Lung (tissue), 9 donors: ENCODE measurements at regions not wholly inside any gene's neighbourhood (a gene's known extent, or its start where the extent isn't known, plus 50 kb on each side); places are given as distances from the start of the nearest gene placed in this dataset.
"Not testable (repeated sequence)": the region's sequence is repeated elsewhere in the genome, so short reads cannot be mapped to it uniquely, and the experiment has no call there.

Experiments used
- ATAC-seq: fragments of 200-7000 bp; cut with Tn5 transposase; one replicate; pipeline ENCODE4 v1.9.1; 2020; ENCODE audit warnings: moderate number of reproducible peaks; ENCODE audit not compliant: insufficient read depth, low FRiP score
- DNase-seq, 3 donors: peaks; one replicate each; pipeline ENCODE4 v3.0.0-alpha.2; 2013 to 2017
- H3K27ac ChIP-seq, 2 donors: one replicate each; pipeline ENCODE4 v1.5.1; 2013; ENCODE audit warnings: mild to moderate bottlenecking in 2 of 2, moderate library complexity in 2 of 2, control low read depth in 1 of 2, inconsistent platforms in 1 of 2, low read depth in 1 of 2, low read length in 1 of 2
- H3K27me3 ChIP-seq, 3 donors: one replicate each; pipeline ENCODE4 v1.5.1; 2013; ENCODE audit warnings: low read length in 2 of 3; ENCODE audit not compliant: control insufficient read depth in 3 of 3, insufficient read depth in 3 of 3
- H3K36me3 ChIP-seq, 4 donors: one replicate each; pipeline ENCODE4 v1.5.1; 2013; ENCODE audit warnings: low read length in 4 of 4, mild to moderate bottlenecking in 1 of 4, moderate library complexity in 1 of 4; ENCODE audit not compliant: control insufficient read depth in 4 of 4, insufficient read depth in 4 of 4
- H3K4me1 ChIP-seq, 5 donors: one replicate each; pipeline ENCODE4 v1.5.1; 2013; ENCODE audit warnings: low read length in 5 of 5, mild to moderate bottlenecking in 2 of 5, moderate library complexity in 1 of 5; ENCODE audit not compliant: control insufficient read depth in 5 of 5, insufficient read depth in 5 of 5
- H3K4me3 ChIP-seq: one replicate; pipeline ENCODE4 v1.5.1; 2013; ENCODE audit warnings: mild to moderate bottlenecking, control low read depth, moderate library complexity
- H3K9ac ChIP-seq, 2 donors: one replicate each; pipeline ENCODE4 v1.5.1; 2013; ENCODE audit warnings: low read length in 2 of 2, control low read depth in 1 of 2; ENCODE audit not compliant: insufficient read depth in 1 of 2
- H3K9me3 ChIP-seq, 4 donors: one replicate each; pipeline ENCODE4 v1.5.1; 2013; ENCODE audit warnings: low read length in 3 of 4, mild to moderate bottlenecking in 1 of 4, moderate library complexity in 1 of 4; ENCODE audit not compliant: control insufficient read depth in 4 of 4, insufficient read depth in 3 of 4
- WGBS, 2 donors: extraction: QIAGEN DNeasy Blood & Tissue Kit; methylation state at CpG; one replicate each; pipeline ENCODE4 v1.1.7; 2013; 5-methylcytosine and 5-hydroxymethylcytosine counted together
- donor health status: Bipolar disorder and iron deficiency.
- donor health status: healthy.
- donor health status: DM: yes; HTN: yes; CAD: no.

DNA sequence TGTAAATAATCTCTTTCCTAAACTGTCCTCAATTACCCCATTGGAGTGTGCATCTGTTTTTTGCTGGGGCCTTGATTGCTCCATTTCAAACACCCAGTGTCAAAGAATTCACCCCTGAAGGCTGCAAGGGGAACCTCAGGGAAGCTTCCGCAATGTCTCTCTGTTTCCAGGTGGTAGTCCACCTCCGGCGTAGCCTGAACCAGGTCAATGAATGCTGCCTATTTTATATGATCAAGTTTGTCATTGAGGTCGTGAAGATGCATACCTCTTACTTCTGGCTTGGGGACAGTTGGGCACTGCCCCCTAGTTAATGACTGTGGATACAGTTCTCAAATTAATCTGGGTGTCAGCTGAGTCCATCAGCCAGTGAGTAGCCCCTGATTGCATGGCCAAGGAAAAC, 79.1 kb downstream of the NPIPB5 start:
- WGBS, 2 donors, result 86 to 90% methylated on average over 4 of the region's 4 CpGs
- H3K36me3 ChIP-seq, ATAC-seq, H3K4me1 ChIP-seq, H3K27me3 ChIP-seq, H3K27ac ChIP-seq, H3K9ac ChIP-seq, H3K4me3 ChIP-seq, H3K9me3 ChIP-seq: not testable (repeated sequence)
- peak in 1 of 3 donors; percentile 7 for DNase-seq

DNA sequence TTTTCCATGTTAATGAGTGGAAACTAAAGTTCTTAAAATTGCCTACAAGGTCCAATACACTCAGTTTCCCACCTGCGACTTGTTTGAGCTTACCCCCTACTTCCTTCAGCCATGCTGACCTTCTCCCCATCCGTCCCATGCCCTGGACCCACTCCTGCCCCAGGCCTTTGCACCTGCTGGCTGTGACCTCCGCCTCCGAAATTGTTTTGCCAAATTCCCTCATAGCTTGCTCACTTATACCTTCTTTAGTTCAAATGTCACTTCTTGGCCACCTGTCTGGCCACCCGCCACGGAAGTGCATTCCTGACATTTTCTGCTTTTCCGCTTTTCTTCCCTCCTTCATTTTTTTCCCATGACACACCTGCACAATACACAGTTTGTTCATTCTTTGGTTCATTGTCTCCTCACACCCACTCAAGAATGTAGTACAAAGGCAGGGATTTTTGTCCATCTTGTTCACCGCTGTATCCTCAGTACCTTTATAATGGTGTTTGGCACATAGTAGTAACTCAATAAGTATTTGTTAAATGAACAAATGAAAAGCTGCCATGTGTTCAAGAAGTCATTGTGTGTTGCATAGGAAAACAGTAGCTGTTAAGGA, 85.9 kb downstream of the NPIPB5 start:
- DNase-seq, H3K9ac ChIP-seq, H3K27ac ChIP-seq, H3K9me3 ChIP-seq, H3K27me3 ChIP-seq, H3K36me3 ChIP-seq, H3K4me1 ChIP-seq, ATAC-seq, H3K4me3 ChIP-seq: not testable (repeated sequence)
- WGBS, 2 donors, result no CpG with 5 or more reads among the region's 8 CpGs

DNA sequence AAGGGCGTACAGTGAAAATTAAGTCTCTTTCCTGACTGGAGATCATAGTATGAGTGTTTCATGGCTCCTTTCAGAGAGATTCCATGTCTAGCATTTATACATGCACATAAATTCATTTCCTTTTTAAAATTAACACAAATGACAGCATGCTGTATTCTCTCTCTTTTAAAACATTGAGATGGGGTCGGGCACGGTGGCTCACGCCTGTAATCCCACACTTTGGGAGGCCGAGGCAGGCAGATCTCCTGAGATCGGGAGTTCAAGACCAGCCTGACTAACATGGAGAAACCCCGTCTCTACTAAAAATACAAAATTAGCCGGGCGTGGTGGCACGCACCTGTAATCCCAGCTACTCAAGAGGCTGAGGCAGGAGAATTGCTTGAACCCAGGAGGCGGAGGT, 93.1 kb downstream of the NPIPB5 start:
- not testable (repeated sequence) for H3K27me3 ChIP-seq, H3K4me3 ChIP-seq, H3K9ac ChIP-seq, H3K4me1 ChIP-seq, H3K36me3 ChIP-seq, H3K27ac ChIP-seq, ATAC-seq, DNase-seq, H3K9me3 ChIP-seq
- WGBS, 2 donors, result 91 to 95% methylated on average over 5 of the region's 11 CpGs

DNA sequence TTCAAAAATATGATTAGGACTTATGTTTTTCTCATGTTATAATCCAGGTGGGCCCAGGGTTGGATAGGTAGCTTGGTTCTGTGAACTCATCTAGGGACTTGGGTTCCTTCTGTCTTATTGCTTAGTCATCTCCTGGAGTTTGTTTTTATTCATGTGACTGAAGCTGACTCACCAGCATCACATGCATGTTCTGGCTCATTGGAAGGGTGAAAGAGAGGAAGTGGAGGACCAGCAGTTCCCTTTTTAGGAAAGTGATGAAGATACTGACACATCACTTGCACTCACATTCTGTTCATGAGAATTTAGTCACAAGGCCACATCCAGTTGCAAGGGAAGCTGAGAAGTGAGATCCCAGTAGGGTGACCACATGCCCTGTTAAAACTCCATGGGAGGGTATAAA, 95.9 kb downstream of the NPIPB5 start:
- ATAC-seq, result peak; percentile 55
- H3K9ac ChIP-seq, DNase-seq, H3K9me3 ChIP-seq, H3K27ac ChIP-seq, H3K4me1 ChIP-seq, H3K4me3 ChIP-seq, H3K27me3 ChIP-seq, H3K36me3 ChIP-seq: not testable (repeated sequence)

DNA sequence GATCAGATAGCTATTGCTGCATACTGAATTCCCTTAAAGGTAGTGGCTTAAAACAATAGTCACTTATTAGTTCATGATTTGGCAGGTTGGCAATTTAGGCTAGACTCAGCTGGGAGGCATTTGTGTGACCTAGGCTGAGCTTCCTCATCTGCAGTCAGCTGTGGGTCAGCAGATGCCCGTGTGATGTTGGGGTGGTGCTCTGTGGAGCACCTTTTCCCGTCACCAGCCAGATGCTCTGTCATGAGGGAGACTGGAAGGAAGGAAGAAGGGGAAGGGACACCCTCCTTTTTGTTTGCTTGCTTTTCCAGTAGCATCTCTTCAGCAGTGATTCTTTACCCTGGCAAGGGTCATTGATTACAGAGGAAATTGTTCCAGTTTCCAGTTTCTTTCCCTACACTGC, 99.1 kb downstream of the NPIPB5 start:
- not testable (repeated sequence) for H3K9me3 ChIP-seq, DNase-seq, H3K9ac ChIP-seq, ATAC-seq, H3K4me1 ChIP-seq, H3K27ac ChIP-seq, H3K4me3 ChIP-seq, H3K27me3 ChIP-seq, H3K36me3 ChIP-seq
- 47% methylated on average over 1 of the region's 2 CpGs; no CpG with 5 or more reads in 1 of the 2 donors for WGBS, 2 donors

DNA sequence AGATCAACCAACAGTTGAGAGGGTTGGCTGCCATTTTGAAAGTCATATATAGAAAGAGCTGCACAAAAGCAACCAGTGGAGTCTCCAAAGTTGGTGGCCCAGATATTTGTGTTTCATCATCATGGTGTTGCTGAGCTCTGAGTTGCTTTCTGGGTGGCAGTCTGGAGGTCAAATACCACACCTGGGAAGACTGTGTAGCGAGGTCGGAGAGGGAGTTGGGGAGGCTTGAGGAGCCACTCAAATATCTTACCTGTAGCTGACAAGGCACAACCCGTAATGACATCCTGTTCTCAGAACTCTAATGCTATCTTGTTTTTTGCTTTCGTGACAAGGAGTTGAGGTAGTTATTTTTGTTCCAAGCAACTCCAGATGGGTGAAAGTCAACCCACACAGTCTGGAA, 100.4 kb downstream of the NPIPB5 start:
- not testable (repeated sequence) for DNase-seq, H3K9me3 ChIP-seq, H3K4me3 ChIP-seq, H3K9ac ChIP-seq, ATAC-seq, H3K4me1 ChIP-seq, H3K27me3 ChIP-seq, H3K36me3 ChIP-seq, H3K27ac ChIP-seq
- 88 to 95% methylated on average over 4 of the region's 4 CpGs for WGBS, 2 donors
